HEK293 (cell line): ENCODE measurements at regions not wholly inside any gene's neighbourhood (a gene's known extent, or its start where the extent isn't known, plus 50 kb on each side); places are given as distances from the start of the nearest gene placed in this dataset.

Source experiments
- CTCF ChIA-PET: fragments of 350-600 bp; formaldehyde crosslinking; extraction: SDS; loops from one replicate; lab custom pipeline; 2021; ENCODE audit warnings: antibody characterized with exemption; lab: Yijun Ruan, JAX
- POLR2A ChIA-PET: fragments of 300-600 bp; formaldehyde crosslinking; extraction: SDS; loops from one replicate; lab custom pipeline; 2020; ENCODE audit warnings: antibody characterized with exemption, inconsistent platforms; lab: Yijun Ruan, JAX
- H3K27ac ChIP-seq: fragments of 200-500 bp; sonication (Bioruptor generic); 2 replicates; pipeline ENCODE4 v1.5.1; 2014; ENCODE audit warnings: low read depth, low read length, control low read depth, inconsistent platforms; ENCODE audit errors: extremely low read depth
- H3K36me3 ChIP-seq, 2 experiments: fragments of 200-500 bp in 1 of 2; sonication (Bioruptor generic) in 1 of 2; 1 replicate in 1 of 2; 2 replicates in 1 of 2; pipeline ENCODE4 v1.5.1; 2014 to 2017; ENCODE audit warnings: inconsistent platforms in 2 of 2, low read length in 2 of 2; ENCODE audit not compliant: control insufficient read depth in 2 of 2, insufficient read depth in 1 of 2
- H3K4me1 ChIP-seq: fragments of 200-500 bp; sonication (Bioruptor generic); 2 replicates; pipeline ENCODE4 v1.5.1; 2014; ENCODE audit warnings: mild to moderate bottlenecking, low read length, inconsistent platforms; ENCODE audit not compliant: control insufficient read depth, insufficient read depth
- H3K4me3 ChIP-seq: 2 replicates; pipeline ENCODE4 v1.5.1; 2011; ENCODE audit warnings: low read depth, mild to moderate bottlenecking, control low read depth, low read length, moderate library complexity
- H3K9me3 ChIP-seq: fragments of 200-500 bp; sonication (Bioruptor generic); 2 replicates; pipeline ENCODE4 v1.5.1; 2014; ENCODE audit warnings: low read depth, low read length, inconsistent platforms; ENCODE audit not compliant: control insufficient read depth, insufficient read depth
- BCL11A ChIP-seq: fragments of 450-650 bp; formaldehyde crosslinking; IDR thresholded peaks from 2 replicates; pipeline ENCODE4 v1.5.1; 2016; ENCODE audit warnings: low read depth, missing biosample characterization, missing genetic modification characterization
- GLIS2 ChIP-seq: fragments of 450-650 bp; formaldehyde crosslinking; IDR thresholded peaks from 2 replicates; pipeline ENCODE4 v1.5.1; 2016; ENCODE audit warnings: missing biosample characterization, missing genetic modification characterization
- IKZF3 ChIP-seq: fragments of 450-650 bp; IDR thresholded peaks from 2 replicates; pipeline ENCODE4 v1.5.0; 2018; ENCODE audit warnings: missing biosample characterization, mild to moderate bottlenecking, missing genetic modification characterization, moderate library complexity
- KLF7 ChIP-seq: fragments of 450-650 bp; formaldehyde crosslinking; IDR thresholded peaks from 2 replicates; pipeline ENCODE4 v1.5.1; 2016; ENCODE audit warnings: missing biosample characterization, missing genetic modification characterization, borderline replicate concordance
- MEIS1 ChIP-seq: sonication (generic); formaldehyde crosslinking; IDR thresholded peaks from 2 replicates; pipeline ENCODE4 v1.8.1; 2022; ENCODE audit warnings: missing genetic modification reagents, mild to moderate bottlenecking, borderline replicate concordance
- REPIN1 ChIP-seq: fragments of 450-650 bp; formaldehyde crosslinking; IDR thresholded peaks from 2 replicates; pipeline ENCODE4 v1.5.1; 2017; ENCODE audit warnings: missing biosample characterization, missing genetic modification characterization, low read depth
- TRIM28 ChIP-seq: IDR thresholded peaks from 2 replicates; pipeline ENCODE4 v1.6.1; 2011; ENCODE audit warnings: low read length, control low read depth, borderline replicate concordance
- ZBTB1 ChIP-seq: fragments of 450-650 bp; formaldehyde crosslinking; IDR thresholded peaks from 2 replicates; pipeline ENCODE4 v1.5.1; 2016; ENCODE audit warnings: missing biosample characterization, missing genetic modification characterization
- ZBTB20 ChIP-seq: fragments of 450-650 bp; formaldehyde crosslinking; IDR thresholded peaks from 2 replicates; pipeline ENCODE4 v1.5.1; 2016; ENCODE audit warnings: missing biosample characterization, missing genetic modification characterization
- ZBTB48 ChIP-seq: fragments of 450-650 bp; formaldehyde crosslinking; IDR thresholded peaks from 2 replicates; pipeline ENCODE4 v1.5.1; 2016; ENCODE audit warnings: missing biosample characterization, missing genetic modification characterization
- ZBTB7A ChIP-seq: fragments of 450-650 bp; formaldehyde crosslinking; IDR thresholded peaks from 2 replicates; pipeline ENCODE4 v1.5.1; 2016; ENCODE audit warnings: low read depth, missing biosample characterization, missing genetic modification characterization
- ZFP3 ChIP-seq: fragments of 450-650 bp; formaldehyde crosslinking; IDR thresholded peaks from 2 replicates; pipeline ENCODE4 v1.5.1; 2016; ENCODE audit warnings: low read depth, missing biosample characterization, missing genetic modification characterization
- ZFP37 ChIP-seq: fragments of 450-650 bp; formaldehyde crosslinking; IDR thresholded peaks from 2 replicates; pipeline ENCODE4 v1.5.1; 2016; ENCODE audit warnings: missing biosample characterization, missing genetic modification characterization
- ZNF174 ChIP-seq: fragments of 450-650 bp; formaldehyde crosslinking; IDR thresholded peaks from 2 replicates; pipeline ENCODE4 v1.5.0; 2017; ENCODE audit warnings: missing biosample characterization, mild to moderate bottlenecking, missing genetic modification characterization
- ZNF2 ChIP-seq: fragments of 450-650 bp; formaldehyde crosslinking; IDR thresholded peaks from 2 replicates; pipeline ENCODE4 v1.5.1; 2016; ENCODE audit warnings: missing biosample characterization, missing genetic modification characterization
- ZNF274 ChIP-seq, 2 experiments: fragments of 200-500 bp in 1 of 2; fragments of 450-650 bp in 1 of 2; sonication (Bioruptor generic) in 1 of 2; formaldehyde crosslinking in 1 of 2; IDR thresholded peaks; 2 replicates each; pipeline versions ENCODE4 v1.5.1 to v1.6.1; 2014 to 2016; ENCODE audit warnings: borderline replicate concordance in 1 of 2, inconsistent platforms in 1 of 2, low read length in 1 of 2, missing biosample characterization in 1 of 2, missing genetic modification characterization in 1 of 2
- ZNF311 ChIP-seq: fragments of 450-650 bp; formaldehyde crosslinking; IDR thresholded peaks from 2 replicates; pipeline ENCODE4 v1.5.1; 2017; ENCODE audit warnings: missing biosample characterization, missing genetic modification characterization, borderline replicate concordance
- ZNF423 ChIP-seq: fragments of 450-650 bp; formaldehyde crosslinking; IDR thresholded peaks from 2 replicates; pipeline ENCODE4 v1.5.1; 2016; ENCODE audit warnings: missing biosample characterization, missing genetic modification characterization
- ZNF449 ChIP-seq: fragments of 450-650 bp; formaldehyde crosslinking; IDR thresholded peaks from 2 replicates; pipeline ENCODE4 v1.5.1; 2017; ENCODE audit warnings: missing biosample characterization, mild to moderate bottlenecking, missing genetic modification characterization, moderate library complexity
- ZNF501 ChIP-seq: fragments of 450-650 bp; formaldehyde crosslinking; IDR thresholded peaks from 2 replicates; pipeline ENCODE4 v1.5.1; 2016; ENCODE audit warnings: missing biosample characterization, missing genetic modification characterization
- ZNF510 ChIP-seq: fragments of 450-650 bp; formaldehyde crosslinking; IDR thresholded peaks from 2 replicates; pipeline ENCODE4 v1.5.1; 2018; ENCODE audit warnings: mild to moderate bottlenecking, missing genetic modification characterization, missing biosample characterization; ENCODE audit not compliant: insufficient replicate concordance
- ZNF548 ChIP-seq: fragments of 450-650 bp; formaldehyde crosslinking; IDR thresholded peaks from 2 replicates; pipeline ENCODE4 v1.5.1; 2016; ENCODE audit warnings: missing biosample characterization, missing genetic modification characterization
- ZNF558 ChIP-seq: fragments of 450-650 bp; formaldehyde crosslinking; IDR thresholded peaks from 2 replicates; pipeline ENCODE4 v1.5.1; 2016; ENCODE audit warnings: missing biosample characterization, missing genetic modification characterization
- ZNF645 ChIP-seq: fragments of 450-650 bp; formaldehyde crosslinking; IDR thresholded peaks from 2 replicates; pipeline ENCODE4; 2016; ENCODE audit warnings: missing biosample characterization, missing genetic modification characterization
- ZNF701 ChIP-seq: fragments of 450-650 bp; formaldehyde crosslinking; IDR thresholded peaks from 2 replicates; pipeline ENCODE4 v1.5.1; 2016; ENCODE audit warnings: missing biosample characterization, missing genetic modification characterization
- ZNF837 ChIP-seq: fragments of 450-650 bp; formaldehyde crosslinking; IDR thresholded peaks from 2 replicates; pipeline ENCODE4 v1.5.1; 2016; ENCODE audit warnings: missing biosample characterization, missing genetic modification characterization
- TF ChIP-seq, protein P1 (sequence below): fragments of 450-650 bp; formaldehyde crosslinking; IDR thresholded peaks from 2 replicates; pipeline ENCODE4 v1.5.1; 2016; ENCODE audit warnings: missing biosample characterization, missing genetic modification characterization
- TF ChIP-seq, protein P2 (sequence below): sonication (generic); formaldehyde crosslinking; IDR thresholded peaks from 2 replicates; pipeline ENCODE4 v1.8.1; 2022; ENCODE audit warnings: mild to moderate bottlenecking, moderate library complexity, missing genetic modification reagents
- TF ChIP-seq, protein P3 (sequence below): fragments of 450-650 bp; formaldehyde crosslinking; IDR thresholded peaks from 2 replicates; pipeline ENCODE4 v1.5.1; 2016; ENCODE audit warnings: missing biosample characterization, missing genetic modification characterization, borderline replicate concordance

- CTCF ChIA-PET = no interaction called here
- H3K27ac ChIP-seq = no peak overlapping the region
- no peaks in the 10 kb centered on the region for H3K36me3 ChIP-seq
- no peak for TF ChIP-seq ZNF311
- no peak for TF ChIP-seq IKZF3 (tag by site-specific recombination)
- TF ChIP-seq ZNF501 (tag by site-specific recombination) = no peak
- no peak for TF ChIP-seq MEIS1 (CRISPR knock-in tag)
- TF ChIP-seq ZNF558 = no peak
- TF ChIP-seq BCL11A (tag by site-specific recombination) = no peak
- TF ChIP-seq ZNF449 (tag by site-specific recombination) = no peak
- no peak for TF ChIP-seq ZNF274 (IDR thresholded peaks at IDR 0.05; ENCODE audit: low read length)
- no peak for TF ChIP-seq ZNF274 (tag by site-specific recombination; IDR thresholded peaks at IDR 0.05; ENCODE audit: borderline replicate concordance)
- TF ChIP-seq, protein P1, sequence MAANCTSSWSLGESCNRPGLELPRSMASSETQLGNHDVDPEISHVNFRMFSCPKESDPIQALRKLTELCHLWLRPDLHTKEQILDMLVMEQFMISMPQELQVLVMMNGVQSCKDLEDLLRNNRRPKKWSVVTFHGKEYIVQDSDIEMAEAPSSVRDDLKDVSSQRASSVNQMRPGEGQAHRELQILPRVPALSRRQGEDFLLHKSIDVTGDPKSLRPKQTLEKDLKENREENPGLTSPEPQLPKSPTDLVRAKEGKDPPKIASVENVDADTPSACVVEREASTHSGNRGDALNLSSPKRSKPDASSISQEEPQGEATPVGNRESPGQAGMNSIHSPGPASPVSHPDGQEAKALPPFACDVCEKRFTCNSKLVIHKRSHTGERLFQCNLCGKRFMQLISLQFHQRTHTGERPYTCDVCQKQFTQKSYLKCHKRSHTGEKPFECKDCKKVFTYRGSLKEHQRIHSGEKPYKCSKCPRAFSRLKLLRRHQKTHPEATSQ (tag by site-specific recombination) = no peak
- TF ChIP-seq TRIM28 = no peak
- no peak for TF ChIP-seq ZNF837 (tag by site-specific recombination)
- TF ChIP-seq REPIN1 = no peak
- TF ChIP-seq ZNF423 (tag by site-specific recombination) = no peak
- TF ChIP-seq ZNF701 = no peak
- TF ChIP-seq ZNF548 (tag by site-specific recombination) = no peak
- TF ChIP-seq ZFP3 (tag by site-specific recombination) = no peak
- TF ChIP-seq, protein P2, sequence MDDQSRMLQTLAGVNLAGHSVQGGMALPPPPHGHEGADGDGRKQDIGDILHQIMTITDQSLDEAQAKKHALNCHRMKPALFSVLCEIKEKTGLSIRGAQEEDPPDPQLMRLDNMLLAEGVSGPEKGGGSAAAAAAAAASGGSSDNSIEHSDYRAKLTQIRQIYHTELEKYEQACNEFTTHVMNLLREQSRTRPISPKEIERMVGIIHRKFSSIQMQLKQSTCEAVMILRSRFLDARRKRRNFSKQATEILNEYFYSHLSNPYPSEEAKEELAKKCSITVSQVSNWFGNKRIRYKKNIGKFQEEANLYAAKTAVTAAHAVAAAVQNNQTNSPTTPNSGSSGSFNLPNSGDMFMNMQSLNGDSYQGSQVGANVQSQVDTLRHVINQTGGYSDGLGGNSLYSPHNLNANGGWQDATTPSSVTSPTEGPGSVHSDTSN (CRISPR knock-in tag) = no peak
- TF ChIP-seq, protein P3, sequence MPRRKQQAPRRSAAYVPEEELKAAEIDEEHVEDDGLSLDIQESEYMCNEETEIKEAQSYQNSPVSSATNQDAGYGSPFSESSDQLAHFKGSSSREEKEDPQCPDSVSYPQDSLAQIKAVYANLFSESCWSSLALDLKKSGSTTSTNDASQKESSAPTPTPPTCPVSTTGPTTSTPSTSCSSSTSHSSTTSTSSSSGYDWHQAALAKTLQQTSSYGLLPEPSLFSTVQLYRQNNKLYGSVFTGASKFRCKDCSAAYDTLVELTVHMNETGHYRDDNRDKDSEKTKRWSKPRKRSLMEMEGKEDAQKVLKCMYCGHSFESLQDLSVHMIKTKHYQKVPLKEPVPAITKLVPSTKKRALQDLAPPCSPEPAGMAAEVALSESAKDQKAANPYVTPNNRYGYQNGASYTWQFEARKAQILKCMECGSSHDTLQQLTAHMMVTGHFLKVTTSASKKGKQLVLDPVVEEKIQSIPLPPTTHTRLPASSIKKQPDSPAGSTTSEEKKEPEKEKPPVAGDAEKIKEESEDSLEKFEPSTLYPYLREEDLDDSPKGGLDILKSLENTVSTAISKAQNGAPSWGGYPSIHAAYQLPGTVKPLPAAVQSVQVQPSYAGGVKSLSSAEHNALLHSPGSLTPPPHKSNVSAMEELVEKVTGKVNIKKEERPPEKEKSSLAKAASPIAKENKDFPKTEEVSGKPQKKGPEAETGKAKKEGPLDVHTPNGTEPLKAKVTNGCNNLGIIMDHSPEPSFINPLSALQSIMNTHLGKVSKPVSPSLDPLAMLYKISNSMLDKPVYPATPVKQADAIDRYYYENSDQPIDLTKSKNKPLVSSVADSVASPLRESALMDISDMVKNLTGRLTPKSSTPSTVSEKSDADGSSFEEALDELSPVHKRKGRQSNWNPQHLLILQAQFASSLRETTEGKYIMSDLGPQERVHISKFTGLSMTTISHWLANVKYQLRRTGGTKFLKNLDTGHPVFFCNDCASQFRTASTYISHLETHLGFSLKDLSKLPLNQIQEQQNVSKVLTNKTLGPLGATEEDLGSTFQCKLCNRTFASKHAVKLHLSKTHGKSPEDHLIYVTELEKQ (tag by site-specific recombination) = no peak
- no peaks in the 10 kb centered on the region for H3K9me3 ChIP-seq
- no peaks in the 10 kb centered on the region for H3K4me1 ChIP-seq
- POLR2A ChIA-PET = no interaction called here
- H3K4me3 ChIP-seq = no peak overlapping the region
These were observed 360.1 kb upstream of the CHD6 start for GRCh38 chr20:41978246-41978790.

- CTCF ChIA-PET = no interaction called here
- TF ChIP-seq ZNF510 (tag by site-specific recombination) = no peak
- no peak for TF ChIP-seq ZFP37 (tag by site-specific recombination)
- TF ChIP-seq ZBTB20 = no peak
- TF ChIP-seq ZBTB48 (tag by site-specific recombination) = no peak
- no peak for TF ChIP-seq REPIN1
- no peak for TF ChIP-seq ZNF645 (tag by site-specific recombination)
- no peak for TF ChIP-seq ZNF2
- TF ChIP-seq ZBTB1 (tag by site-specific recombination) = no peak
- no peak for TF ChIP-seq ZNF174 (tag by site-specific recombination)
- TF ChIP-seq GLIS2 (tag by site-specific recombination) = no peak
- no peak for TF ChIP-seq ZBTB7A
- no peak for TF ChIP-seq KLF7 (tag by site-specific recombination)
These were observed 351.5 kb upstream of the CHD6 start for GRCh38 chr20:41969656-41970055.

More at GRCh38 chr20:41969656-41970055, 351.5 kb upstream of the CHD6 start:
- POLR2A ChIA-PET = no interaction called here
- Histone ChIP-seq H3K27ac (no peak overlapping the region), H3K4me3 (no peak overlapping the region), H3K9me3 (no peaks in the 10 kb centered on the region), H3K36me3 (no peaks in the 10 kb centered on the region), H3K4me1 (no peaks in the 10 kb centered on the region)
